Neural cell (in vitro differentiated cells): ENCODE measurements at regions not wholly inside any gene's neighbourhood (a gene's known extent, or its start where the extent isn't known, plus 50 kb on each side); places are given as distances from the start of the nearest gene placed in this dataset.

Source experiments
- H2AFZ ChIP-seq: fragments of 200-600, 300-800 bp; sonication (generic), shearing (Covaris generic); 2 replicates; pipeline ENCODE4 v1.6.0; 2014; ENCODE audit warnings: low read depth, mild to moderate bottlenecking, antibody characterized with exemption, low read length, moderate library complexity
- H3F3A ChIP-seq: fragments of 200-600 bp; shearing (Covaris generic); 2 replicates; pipeline ENCODE4 v1.6.1; 2016; ENCODE audit warnings: mild to moderate bottlenecking, moderate library complexity, mixed read lengths, antibody characterized with exemption, low read length; ENCODE audit not compliant: insufficient read depth, poor library complexity, severe bottlenecking
- H3K27ac ChIP-seq: fragments of 200-600, 300-800 bp; sonication (generic), shearing (Covaris generic); 2 replicates; pipeline ENCODE4 v1.5.1; 2014; ENCODE audit warnings: mild to moderate bottlenecking, low read length, moderate library complexity
- H3K27me3 ChIP-seq: fragments of 300-800, 200-600 bp; sonication (generic), shearing (Covaris generic); 2 replicates; pipeline ENCODE4 v1.6.0; 2014; ENCODE audit warnings: mild to moderate bottlenecking, low read depth, low read length, moderate library complexity; ENCODE audit not compliant: insufficient read depth
- H3K36me3 ChIP-seq: fragments of 300-800, 200-600 bp; sonication (generic), shearing (Covaris generic); 2 replicates; pipeline ENCODE4 v1.5.1; 2014; ENCODE audit warnings: mild to moderate bottlenecking, antibody characterized with exemption, low read length, moderate library complexity; ENCODE audit not compliant: insufficient read depth
- H3K4me2 ChIP-seq: fragments of 300-800, 200-600 bp; sonication (generic), shearing (Covaris generic); 2 replicates; pipeline ENCODE4 v1.6.0; 2014; ENCODE audit warnings: mild to moderate bottlenecking, low read length
- H3K4me3 ChIP-seq: fragments of 300-800, 200-600 bp; sonication (generic), shearing (Covaris generic); 2 replicates; pipeline ENCODE4 v1.5.1; 2014; ENCODE audit warnings: mild to moderate bottlenecking, low read length, moderate library complexity
- H3K79me2 ChIP-seq: fragments of 200-600 bp; shearing (Covaris generic); replicated peaks from 2 replicates; pipeline ENCODE4 v1.6.0; 2014; ENCODE audit warnings: mild to moderate bottlenecking, low read length, moderate library complexity; ENCODE audit not compliant: insufficient read depth
- H3K9ac ChIP-seq: fragments of 300-800, 200-600 bp; sonication (generic), shearing (Covaris generic); 2 replicates; pipeline ENCODE4 v1.6.1; 2016; ENCODE audit warnings: mild to moderate bottlenecking, low read length, mixed read lengths
- H3K9me2 ChIP-seq: fragments of 200-600 bp; shearing (Covaris generic); 2 replicates; pipeline ENCODE4 v1.6.1; 2016; ENCODE audit warnings: mild to moderate bottlenecking, low read length, mixed read lengths; ENCODE audit not compliant: insufficient read depth
- H3K9me3 ChIP-seq: fragments of 200-600, 300-800 bp; sonication (generic), shearing (Covaris generic); 2 replicates; pipeline ENCODE4 v1.6.1; 2016; ENCODE audit warnings: mild to moderate bottlenecking, mixed run types, low read length, moderate library complexity, mixed read lengths
- H4K20me1 ChIP-seq: fragments of 200-600 bp; shearing (Covaris generic); 2 replicates; pipeline ENCODE4 v1.6.1; 2016; ENCODE audit warnings: mild to moderate bottlenecking, mixed run types; ENCODE audit not compliant: insufficient read depth
- CTCF ChIP-seq: fragments of 450-650 bp; IDR thresholded peaks from 2 replicates; pipeline ENCODE4 v1.5.1; 2014; ENCODE audit warnings: antibody characterized with exemption, mild to moderate bottlenecking, moderate library complexity; ENCODE audit not compliant: poor library complexity, severe bottlenecking
- EP300 ChIP-seq: fragments of 450-650 bp; conservative IDR thresholded peaks from 2 replicates; pipeline ENCODE4 v1.6.1; 2014; ENCODE audit warnings: antibody characterized with exemption, mild to moderate bottlenecking, moderate library complexity; ENCODE audit not compliant: poor library complexity, severe bottlenecking
- EZH2 ChIP-seq: fragments of 200-600, 300-800 bp; shearing (Covaris generic), sonication (generic); IDR thresholded peaks from 2 replicates; pipeline ENCODE4 v1.6.1; 2014; ENCODE audit warnings: antibody characterized with exemption, low read length, borderline replicate concordance, mild to moderate bottlenecking; ENCODE audit not compliant: insufficient read depth, poor library complexity, severe bottlenecking
- MXI1 ChIP-seq: fragments of 450-650 bp; conservative IDR thresholded peaks from 2 replicates; pipeline ENCODE4 v1.6.1; 2014; ENCODE audit warnings: antibody characterized with exemption, mild to moderate bottlenecking; ENCODE audit not compliant: poor library complexity, severe bottlenecking
- POLR2AphosphoS5 ChIP-seq: IDR thresholded peaks from 2 replicates; pipeline ENCODE4 v1.6.1; 2012
- RAD21 ChIP-seq: fragments of 450-650 bp; conservative IDR thresholded peaks from 2 replicates; pipeline ENCODE4 v1.6.1; 2014; ENCODE audit warnings: antibody characterized with exemption, mild to moderate bottlenecking, moderate library complexity
- REST ChIP-seq: IDR thresholded peaks from 2 replicates; pipeline ENCODE4 v1.6.1; 2012; ENCODE audit warnings: borderline replicate concordance
- SMC3 ChIP-seq: fragments of 450-650 bp; conservative IDR thresholded peaks from 2 replicates; pipeline ENCODE4 v1.6.1; 2014; ENCODE audit warnings: antibody characterized with exemption, mild to moderate bottlenecking, moderate library complexity; ENCODE audit not compliant: poor library complexity
- TAF1 ChIP-seq: IDR thresholded peaks from 2 replicates; pipeline ENCODE4 v1.6.1; 2012; ENCODE audit warnings: low read depth

- H4K20me1 ChIP-seq: no peaks in the 10 kb centered on the region
- TF ChIP-seq RAD21: no peak
- no peak for TF ChIP-seq EP300
- no peak for TF ChIP-seq SMC3
- no peak for TF ChIP-seq MXI1
- TF ChIP-seq CTCF: no peak
- no peak for TF ChIP-seq EZH2
- TF ChIP-seq POLR2AphosphoS5: no peak
- no peak overlapping the region for H2AFZ ChIP-seq
- no peaks in the 10 kb centered on the region for H3K9me2 ChIP-seq
- no peaks in the 10 kb centered on the region for H3K79me2 ChIP-seq
- no peak overlapping the region for H3K4me3 ChIP-seq
- no peak overlapping the region for H3K4me2 ChIP-seq
- no peaks in the 10 kb centered on the region for H3K27me3 ChIP-seq
- no peaks in the 10 kb centered on the region for H3K9me3 ChIP-seq
- no peaks in the 10 kb centered on the region for H3K36me3 ChIP-seq
- H3K9ac ChIP-seq: no peak overlapping the region
- peaks cover 3% of the 10 kb centered on the region for H3F3A ChIP-seq
- no peak overlapping the region for H3K27ac ChIP-seq
Observed at GRCh38 chr1:95313527-95313926, 79.5 kb downstream of the RWDD3 start.

- no peak overlapping the region for H3K27ac ChIP-seq
- no peaks in the 10 kb centered on the region for H3F3A ChIP-seq
- no peaks in the 10 kb centered on the region for H3K9me3 ChIP-seq
- no peak overlapping the region for H3K4me3 ChIP-seq
- no peaks in the 10 kb centered on the region for H4K20me1 ChIP-seq
- H3K4me2 ChIP-seq: no peak overlapping the region
- no peaks in the 10 kb centered on the region for H3K9me2 ChIP-seq
- no peaks in the 10 kb centered on the region for H3K79me2 ChIP-seq
- H2AFZ ChIP-seq: peak overlapping the region; percentile 24
- H3K36me3 ChIP-seq: no peaks in the 10 kb centered on the region
- TF ChIP-seq EP300: no peak
- no peak for TF ChIP-seq EZH2
- TF ChIP-seq RAD21: no peak
- no peak for TF ChIP-seq TAF1
- no peak for TF ChIP-seq MXI1
- TF ChIP-seq REST: no peak
- TF ChIP-seq CTCF: no peak
- TF ChIP-seq SMC3: no peak
- no peak for TF ChIP-seq POLR2AphosphoS5
- no peaks in the 10 kb centered on the region for H3K27me3 ChIP-seq
- no peak overlapping the region for H3K9ac ChIP-seq
Observed at GRCh38 chr1:95321531-95321930, 87.5 kb downstream of the RWDD3 start.
